Smooth muscle cell (in vitro differentiated cells): ENCODE measurements at regions not wholly inside any gene's neighbourhood (a gene's known extent, or its start where the extent isn't known, plus 50 kb on each side); places are given as distances from the start of the nearest gene placed in this dataset.

ENCODE experiments used
- DNase-seq: peaks from one replicate; lab custom pipeline; 2025; ENCODE audit not compliant: unreplicated experiment; lab: John Stamatoyannopoulos, UW
- H2AFZ ChIP-seq: fragments of 200-600 bp; sonication (generic); 2 replicates; pipeline ENCODE4 v1.6.0; 2016; ENCODE audit warnings: antibody characterized with exemption, low read depth, mild to moderate bottlenecking
- H3F3A ChIP-seq: fragments of 200-600 bp; sonication (generic); 2 replicates; pipeline ENCODE4 v1.6.0; 2017; ENCODE audit warnings: antibody characterized with exemption, low read depth
- H3K27ac ChIP-seq: fragments of 200-600 bp; sonication (generic); 2 replicates; pipeline ENCODE4 v1.5.1; 2016; ENCODE audit warnings: low read depth, mild to moderate bottlenecking
- H3K27me3 ChIP-seq: fragments of 200-600 bp; sonication (generic); 2 replicates; pipeline ENCODE4 v1.6.1; 2016; ENCODE audit warnings: low read depth, mild to moderate bottlenecking
- H3K36me3 ChIP-seq: fragments of 200-600 bp; sonication (generic); 2 replicates; pipeline ENCODE4 v1.5.1; 2016; ENCODE audit warnings: low read depth
- H3K4me1 ChIP-seq: fragments of 200-600 bp; sonication (generic); 2 replicates; pipeline ENCODE4 v1.5.1; 2016; ENCODE audit warnings: low read depth
- H3K4me2 ChIP-seq: fragments of 200-600 bp; sonication (generic); 2 replicates; pipeline ENCODE4 v1.6.0; 2016; ENCODE audit warnings: mild to moderate bottlenecking
- H3K4me3 ChIP-seq: fragments of 200-600 bp; sonication (generic); 2 replicates; pipeline ENCODE4 v1.5.1; 2016; ENCODE audit warnings: mild to moderate bottlenecking
- H3K79me2 ChIP-seq: fragments of 200-600 bp; sonication (generic); 2 replicates; pipeline ENCODE4 v1.6.0; 2016; ENCODE audit warnings: low read depth, mild to moderate bottlenecking
- H3K9ac ChIP-seq: fragments of 200-600 bp; sonication (generic); 2 replicates; pipeline ENCODE4 v1.6.0; 2016; ENCODE audit warnings: low read depth
- H3K9me3 ChIP-seq: fragments of 200-600 bp; sonication (generic); replicated peaks from 2 replicates; pipeline ENCODE4 v1.5.1; 2016; ENCODE audit warnings: low read depth
- H4K20me1 ChIP-seq: fragments of 200-600 bp; sonication (generic); 2 replicates; pipeline ENCODE4 v1.6.0; 2016; ENCODE audit warnings: low read depth
- WGBS: methylation state at CpG from one replicate; pipeline ENCODE4 v1.1.7; 2016; ENCODE audit warnings: low lambda C conversion rate; 5-methylcytosine and 5-hydroxymethylcytosine counted together
- TF ChIP-seq, protein P1 (sequence below): fragments of 200-600 bp; sonication (generic); IDR thresholded peaks from 2 replicates; pipeline ENCODE4 v1.5.1; 2017; ENCODE audit warnings: borderline replicate concordance, mild to moderate bottlenecking, antibody characterized with exemption; ENCODE audit not compliant: insufficient read depth, poor library complexity, severe bottlenecking

DNA sequence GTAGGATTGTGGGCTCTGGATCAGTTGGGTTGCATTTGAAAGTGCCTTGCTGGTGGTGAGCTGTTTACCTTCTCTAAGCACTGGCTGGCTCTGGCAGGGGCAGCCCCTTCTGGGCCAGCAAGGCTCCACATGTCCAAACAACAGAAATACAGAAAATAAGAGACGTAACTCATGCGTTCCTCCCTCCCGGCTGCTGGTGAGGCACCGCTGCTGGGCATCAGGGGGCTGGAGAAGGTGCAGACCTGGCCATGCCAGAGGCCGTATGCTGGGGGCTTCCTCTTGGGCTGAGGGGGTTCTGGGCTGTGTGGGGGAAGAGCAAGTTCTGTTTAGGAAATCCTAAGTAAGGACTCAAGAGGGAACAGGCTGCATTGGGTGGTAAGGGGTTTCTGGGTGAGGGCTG is 140.6 kb downstream of the URI1 start:
- H3K9ac ChIP-seq = no peak overlapping the region
- H4K20me1 ChIP-seq = no peaks in the 10 kb centered on the region
- no peak overlapping the region for H3K4me2 ChIP-seq
- no peaks in the 10 kb centered on the region for H3K79me2 ChIP-seq
- TF ChIP-seq, protein P1, sequence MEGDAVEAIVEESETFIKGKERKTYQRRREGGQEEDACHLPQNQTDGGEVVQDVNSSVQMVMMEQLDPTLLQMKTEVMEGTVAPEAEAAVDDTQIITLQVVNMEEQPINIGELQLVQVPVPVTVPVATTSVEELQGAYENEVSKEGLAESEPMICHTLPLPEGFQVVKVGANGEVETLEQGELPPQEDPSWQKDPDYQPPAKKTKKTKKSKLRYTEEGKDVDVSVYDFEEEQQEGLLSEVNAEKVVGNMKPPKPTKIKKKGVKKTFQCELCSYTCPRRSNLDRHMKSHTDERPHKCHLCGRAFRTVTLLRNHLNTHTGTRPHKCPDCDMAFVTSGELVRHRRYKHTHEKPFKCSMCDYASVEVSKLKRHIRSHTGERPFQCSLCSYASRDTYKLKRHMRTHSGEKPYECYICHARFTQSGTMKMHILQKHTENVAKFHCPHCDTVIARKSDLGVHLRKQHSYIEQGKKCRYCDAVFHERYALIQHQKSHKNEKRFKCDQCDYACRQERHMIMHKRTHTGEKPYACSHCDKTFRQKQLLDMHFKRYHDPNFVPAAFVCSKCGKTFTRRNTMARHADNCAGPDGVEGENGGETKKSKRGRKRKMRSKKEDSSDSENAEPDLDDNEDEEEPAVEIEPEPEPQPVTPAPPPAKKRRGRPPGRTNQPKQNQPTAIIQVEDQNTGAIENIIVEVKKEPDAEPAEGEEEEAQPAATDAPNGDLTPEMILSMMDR = no peak
- no peak for DNase-seq
- no peak overlapping the region for H3K4me3 ChIP-seq
- no peak overlapping the region for H3K27ac ChIP-seq
- no peaks in the 10 kb centered on the region for H3K9me3 ChIP-seq
- H3F3A ChIP-seq = no peaks in the 10 kb centered on the region
- no peaks in the 10 kb centered on the region for H3K36me3 ChIP-seq
- WGBS = 93% methylated on average over 5 of the region's 5 CpGs
- no peaks in the 10 kb centered on the region for H3K27me3 ChIP-seq
- no peaks in the 10 kb centered on the region for H3K4me1 ChIP-seq
- no peak overlapping the region for H2AFZ ChIP-seq

DNA sequence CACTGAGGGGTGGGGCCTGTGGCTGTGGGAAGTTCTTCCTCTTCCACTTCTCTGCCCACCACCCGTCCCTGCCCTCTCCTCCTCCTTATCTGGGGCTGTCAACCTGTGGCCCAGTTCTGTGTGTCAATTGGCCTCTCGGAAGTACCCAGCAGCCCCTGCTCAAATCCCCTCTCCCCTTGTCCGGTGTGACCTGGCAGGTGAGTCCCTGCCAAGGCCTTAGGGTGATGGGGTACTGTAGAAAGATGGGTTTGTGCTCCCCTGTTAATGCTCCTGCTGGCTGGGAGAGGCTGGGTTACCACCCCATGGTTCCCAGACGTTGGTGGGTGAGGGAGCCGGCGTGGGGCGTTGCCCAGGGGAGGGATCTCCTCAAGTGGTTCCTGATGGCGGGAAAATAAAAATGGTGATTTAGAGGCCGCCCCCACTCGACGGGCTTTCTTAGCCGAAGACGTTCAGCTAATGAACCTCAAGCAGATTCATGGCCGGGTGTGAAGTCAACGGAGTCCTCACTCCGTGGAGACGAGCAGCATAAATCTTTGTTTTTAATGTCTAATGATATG is 141.2 kb downstream of the URI1 start:
- Histone ChIP-seq H3K4me1 (no peaks in the 10 kb centered on the region), H3K9me3 (no peaks in the 10 kb centered on the region), H4K20me1 (no peaks in the 10 kb centered on the region), H2AFZ (no peak overlapping the region), H3K4me3 (no peak overlapping the region), H3F3A (no peaks in the 10 kb centered on the region), H3K9ac (no peak overlapping the region), H3K27me3 (no peaks in the 10 kb centered on the region), H3K36me3 (no peaks in the 10 kb centered on the region), H3K4me2 (no peak overlapping the region), H3K79me2 (no peaks in the 10 kb centered on the region), H3K27ac (no peak overlapping the region)
- TF ChIP-seq, protein P1 = no peak
- 93% methylated on average over 17 of the region's 17 CpGs for WGBS
- no peak for DNase-seq

DNA sequence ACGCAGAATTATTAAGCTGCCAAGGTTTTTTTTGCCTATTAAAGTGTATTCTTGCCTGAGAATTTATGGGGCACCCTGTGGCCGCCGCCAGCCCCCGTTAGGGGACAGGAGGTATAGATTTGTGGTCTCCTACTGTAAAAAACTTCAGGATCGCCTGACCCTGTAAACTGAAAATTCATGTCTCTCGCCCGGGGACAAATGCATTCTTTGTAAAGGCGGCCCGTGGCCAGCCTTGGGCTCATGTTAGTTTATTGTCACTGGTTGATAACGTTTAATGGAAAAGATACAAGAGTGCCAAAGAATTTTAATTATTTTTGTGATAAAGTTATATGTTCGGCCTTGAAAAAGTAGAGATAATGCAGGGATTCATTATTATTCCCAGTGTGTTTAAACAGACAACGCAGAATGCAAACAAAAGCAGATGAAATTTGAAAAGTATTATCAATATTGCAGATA is 141.7 kb downstream of the URI1 start:
- H3K79me2 ChIP-seq = no peaks in the 10 kb centered on the region
- no peak overlapping the region for H3K9ac ChIP-seq
- no peak overlapping the region for H3K4me3 ChIP-seq
- H3K9me3 ChIP-seq = no peaks in the 10 kb centered on the region
- H3K4me1 ChIP-seq = no peaks in the 10 kb centered on the region
- no peaks in the 10 kb centered on the region for H3K27me3 ChIP-seq
- no peak overlapping the region for H2AFZ ChIP-seq
- TF ChIP-seq, protein P1 = no peak
- H3K27ac ChIP-seq = no peak overlapping the region
- WGBS = 75% methylated on average over 12 of the region's 12 CpGs
- no peaks in the 10 kb centered on the region for H4K20me1 ChIP-seq
- no peak overlapping the region for H3K4me2 ChIP-seq
- H3K36me3 ChIP-seq = no peaks in the 10 kb centered on the region
- no peaks in the 10 kb centered on the region for H3F3A ChIP-seq
- DNase-seq = no peak

DNA sequence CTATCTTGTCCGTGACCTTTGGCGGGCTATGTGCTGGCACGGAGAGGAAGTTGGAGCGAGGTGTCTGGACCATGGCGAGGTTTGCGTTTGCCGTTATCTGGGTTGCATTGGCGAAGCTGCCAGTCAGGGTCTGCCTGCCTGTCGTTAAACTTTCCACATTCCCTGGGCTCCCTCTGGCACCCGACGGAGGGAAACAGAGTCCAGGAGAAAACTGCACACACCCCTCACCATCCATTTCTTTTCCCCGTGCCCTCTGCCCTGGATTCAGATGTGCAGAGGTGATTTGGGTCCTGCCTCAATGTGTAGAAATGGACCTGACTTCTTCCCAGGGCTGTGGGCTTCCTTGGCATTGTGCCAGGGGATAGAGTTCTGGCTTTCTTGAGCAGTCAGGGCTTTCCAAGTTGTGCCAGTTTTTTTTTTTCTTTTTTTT is 142.4 kb downstream of the URI1 start:
- Histone ChIP-seq H3K4me1 (no peaks in the 10 kb centered on the region), H3K27me3 (no peaks in the 10 kb centered on the region), H3K27ac (no peak overlapping the region), H2AFZ (no peak overlapping the region), H3K4me3 (no peak overlapping the region), H3K9me3 (no peaks in the 10 kb centered on the region), H3K9ac (no peak overlapping the region), H3K36me3 (no peaks in the 10 kb centered on the region), H3F3A (no peaks in the 10 kb centered on the region), H3K79me2 (no peaks in the 10 kb centered on the region), H3K4me2 (no peak overlapping the region), H4K20me1 (no peaks in the 10 kb centered on the region)
- TF ChIP-seq, protein P1 = no peak
- WGBS = 88% methylated on average over 12 of the region's 12 CpGs
- DNase-seq = no peak
